GM13976 (cell line): ENCODE measurements at regions not wholly inside any gene's neighbourhood (a gene's known extent, or its start where the extent isn't known, plus 50 kb on each side); places are given as distances from the start of the nearest gene placed in this dataset.

ENCODE experiments used
- DNase-seq: peaks from one replicate; pipeline ENCODE4 v3.0.0; 2012; ENCODE audit warnings: low spot score
- in situ Hi-C: fragments of 300-500 bp; cut with MboI; formaldehyde crosslinking; loops from one replicate; pipeline ENCODE4 v1.12.0; 2022; ENCODE audit warnings: low sequenced_read_pairs, mixed read lengths, inconsistent platforms; ENCODE audit not compliant: unreplicated experiment
- TF ChIP-seq, protein P1 (sequence below): IDR thresholded peaks from 2 replicates; pipeline ENCODE4 v1.5.1; 2012; ENCODE audit warnings: borderline replicate concordance, mild to moderate bottlenecking; ENCODE audit not compliant: insufficient read depth; ENCODE audit errors: extremely low read depth, missing control alignments, control extremely low read depth

DNA sequence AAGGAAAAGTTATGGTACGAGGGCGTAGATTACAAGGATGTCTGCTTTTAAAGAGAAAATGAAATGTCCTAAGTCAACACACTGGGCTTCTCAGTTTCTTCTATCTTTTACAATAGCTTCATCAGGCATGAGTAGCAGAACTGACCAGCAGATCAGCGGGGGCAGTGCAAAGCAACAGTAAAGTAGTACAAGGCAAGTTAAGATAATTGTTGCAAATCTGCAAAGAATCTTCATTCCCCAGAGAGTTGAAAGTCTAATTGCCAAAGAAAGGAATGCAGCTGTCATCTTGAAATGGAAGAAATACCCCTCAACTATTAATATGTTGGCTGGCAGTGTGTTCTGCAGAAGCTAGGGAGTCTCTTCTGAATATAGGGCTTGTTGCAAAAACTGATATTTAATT lies 60.2 kb upstream of the SLC39A10 start:
- TF ChIP-seq, protein P1, sequence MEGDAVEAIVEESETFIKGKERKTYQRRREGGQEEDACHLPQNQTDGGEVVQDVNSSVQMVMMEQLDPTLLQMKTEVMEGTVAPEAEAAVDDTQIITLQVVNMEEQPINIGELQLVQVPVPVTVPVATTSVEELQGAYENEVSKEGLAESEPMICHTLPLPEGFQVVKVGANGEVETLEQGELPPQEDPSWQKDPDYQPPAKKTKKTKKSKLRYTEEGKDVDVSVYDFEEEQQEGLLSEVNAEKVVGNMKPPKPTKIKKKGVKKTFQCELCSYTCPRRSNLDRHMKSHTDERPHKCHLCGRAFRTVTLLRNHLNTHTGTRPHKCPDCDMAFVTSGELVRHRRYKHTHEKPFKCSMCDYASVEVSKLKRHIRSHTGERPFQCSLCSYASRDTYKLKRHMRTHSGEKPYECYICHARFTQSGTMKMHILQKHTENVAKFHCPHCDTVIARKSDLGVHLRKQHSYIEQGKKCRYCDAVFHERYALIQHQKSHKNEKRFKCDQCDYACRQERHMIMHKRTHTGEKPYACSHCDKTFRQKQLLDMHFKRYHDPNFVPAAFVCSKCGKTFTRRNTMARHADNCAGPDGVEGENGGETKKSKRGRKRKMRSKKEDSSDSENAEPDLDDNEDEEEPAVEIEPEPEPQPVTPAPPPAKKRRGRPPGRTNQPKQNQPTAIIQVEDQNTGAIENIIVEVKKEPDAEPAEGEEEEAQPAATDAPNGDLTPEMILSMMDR, result no peak
- in situ Hi-C loops, result no loop called here
- no peak for DNase-seq

DNA sequence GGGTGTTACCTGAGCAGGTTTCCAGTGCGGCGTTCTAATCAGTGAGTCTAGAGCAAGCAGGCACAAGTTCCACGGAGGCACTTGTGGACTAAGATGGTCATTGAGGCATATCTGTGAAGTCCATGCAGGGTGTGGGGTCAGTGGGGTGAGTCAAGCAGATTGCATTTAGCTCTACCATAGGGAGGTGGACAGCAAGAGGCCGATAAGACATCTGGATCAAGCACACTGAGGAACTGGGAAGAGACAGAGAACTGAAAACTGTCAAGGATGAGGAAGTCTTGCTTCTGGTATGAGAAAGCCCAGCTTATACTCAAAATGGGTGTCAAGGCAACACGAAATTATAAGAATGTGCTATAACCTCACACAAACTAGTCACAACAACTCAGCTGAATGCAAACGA lies 61.2 kb upstream of the SLC39A10 start:
- TF ChIP-seq, protein P1, result no peak
- in situ Hi-C loops, result no loop called here

DNA sequence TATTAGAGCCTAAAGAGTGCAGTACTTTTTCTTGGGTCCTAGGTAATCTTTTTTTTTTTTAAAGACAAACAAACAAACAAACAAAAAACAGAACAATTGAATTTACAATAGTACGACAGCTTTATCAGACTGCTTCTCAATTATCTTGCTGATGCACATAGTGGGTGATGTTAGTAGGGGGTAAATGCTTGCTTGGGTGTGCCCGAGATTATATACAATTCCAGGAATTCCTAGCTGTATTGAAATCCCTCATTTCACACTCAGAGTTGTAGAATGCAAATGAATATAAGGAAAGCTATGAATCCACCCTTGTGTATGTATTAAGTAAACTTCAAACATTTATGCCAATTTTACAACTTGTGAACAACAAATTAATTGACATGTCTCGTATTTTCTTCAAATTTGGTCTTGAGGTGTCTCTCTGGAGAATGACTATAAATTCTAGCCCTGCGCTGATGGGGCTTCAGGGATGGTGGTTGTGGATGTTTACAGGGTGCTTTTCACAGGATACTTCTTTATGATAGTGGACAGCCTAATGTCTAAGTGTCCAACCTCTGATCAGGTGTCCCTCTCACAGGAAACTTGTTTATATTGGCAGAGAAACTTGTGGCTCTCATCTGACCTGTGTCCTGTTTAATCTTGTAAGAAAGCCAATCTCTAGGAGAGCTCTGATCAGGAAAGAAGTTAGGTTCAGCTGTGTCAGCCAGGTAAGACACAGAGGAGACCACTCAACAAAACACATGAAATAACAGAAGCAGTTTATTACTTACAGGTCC lies 61.9 kb upstream of the SLC39A10 start:
- in situ Hi-C loops, result no loop called here
- no peak for DNase-seq
- TF ChIP-seq, protein P1, result no peak

More for the DNA sequence above, 61.2 kb upstream of the SLC39A10 start:
- no peak for DNase-seq

DNA sequence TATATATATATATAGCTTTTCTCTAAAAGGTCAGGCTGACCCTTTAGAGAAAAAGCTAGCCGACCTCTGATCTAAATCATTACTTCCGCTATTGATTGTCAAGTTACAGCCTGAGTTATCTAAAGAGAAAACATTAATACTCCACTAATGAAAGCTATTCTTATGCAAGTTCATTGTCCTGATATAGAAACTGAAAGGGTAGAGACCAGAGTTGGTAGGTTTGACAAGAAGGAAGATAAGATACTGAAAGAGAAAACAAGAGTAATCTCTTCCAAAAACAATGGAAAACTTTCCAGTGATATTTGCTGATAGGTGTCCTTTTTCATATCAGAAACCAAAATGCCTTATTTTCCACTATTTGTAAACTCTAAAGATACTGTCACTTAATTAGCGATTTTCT lies 62.8 kb upstream of the SLC39A10 start:
- DNase-seq, result no peak
- in situ Hi-C loops, result no loop called here
- TF ChIP-seq, protein P1, result no peak

DNA sequence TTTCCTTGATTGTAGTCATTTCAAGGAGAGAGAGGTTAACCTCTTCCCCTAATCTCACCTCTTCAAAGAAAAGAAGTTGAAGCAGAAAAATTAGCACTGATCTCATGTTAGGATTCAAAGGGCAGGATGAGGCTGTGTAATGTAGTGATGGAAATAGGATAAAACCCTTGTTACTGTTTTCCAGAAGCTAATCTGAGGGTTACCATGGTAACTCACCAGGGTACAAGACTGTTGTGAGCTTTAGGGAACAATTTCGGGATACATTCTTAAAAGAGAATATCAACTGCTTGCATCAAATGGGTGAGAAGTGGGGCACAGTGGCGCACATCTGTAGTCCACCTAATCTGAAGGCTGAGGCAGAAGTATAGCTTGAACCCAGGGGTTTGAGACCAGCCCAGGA lies 64.9 kb upstream of the SLC39A10 start:
- TF ChIP-seq, protein P1, result no peak
- in situ Hi-C loops, result no loop called here
- no peak for DNase-seq

DNA sequence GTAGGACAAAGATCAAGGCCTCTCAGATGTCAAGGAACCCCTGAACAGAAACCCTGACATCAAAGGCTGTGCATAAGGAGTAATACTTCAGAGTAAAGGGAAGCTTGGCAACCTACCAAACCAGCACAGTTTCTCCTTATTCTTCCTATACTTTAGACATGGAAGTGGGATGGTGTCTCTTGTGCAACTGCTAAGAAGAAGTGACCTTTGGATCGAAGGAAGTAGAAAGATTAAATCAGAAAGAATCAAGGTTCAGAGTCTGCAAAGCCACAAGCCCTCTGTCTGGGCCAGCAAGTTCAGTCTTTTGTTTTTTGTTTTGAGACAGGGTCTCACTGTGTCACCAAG lies 66.2 kb upstream of the SLC39A10 start:
- no peak for DNase-seq
- TF ChIP-seq, protein P1, result no peak
- in situ Hi-C loops, result no loop called here
